T47D (cell line): ENCODE measurements at regions not wholly inside any gene's neighbourhood (a gene's known extent, or its start where the extent isn't known, plus 50 kb on each side); places are given as distances from the start of the nearest gene placed in this dataset.

Source experiments
- DNase-seq, 2 experiments: peaks; one replicate each; pipeline versions ENCODE4 v3.0.0 to v3.0.0-alpha.2; 2011 to 2012; ENCODE audit warnings: low read depth in 1 of 2, low spot score in 1 of 2
- JUND ChIP-seq: IDR thresholded peaks from 2 replicates; pipeline ENCODE4 v1.6.1; 2012; ENCODE audit warnings: low read depth
- in situ Hi-C: cut with HindIII; loops from 2 replicates; pipeline ENCODE4 v1.10.0; 2016; ENCODE audit warnings: low sequenced_read_pairs, low pct_unique_long_range_greater_than_20kb

DNA sequence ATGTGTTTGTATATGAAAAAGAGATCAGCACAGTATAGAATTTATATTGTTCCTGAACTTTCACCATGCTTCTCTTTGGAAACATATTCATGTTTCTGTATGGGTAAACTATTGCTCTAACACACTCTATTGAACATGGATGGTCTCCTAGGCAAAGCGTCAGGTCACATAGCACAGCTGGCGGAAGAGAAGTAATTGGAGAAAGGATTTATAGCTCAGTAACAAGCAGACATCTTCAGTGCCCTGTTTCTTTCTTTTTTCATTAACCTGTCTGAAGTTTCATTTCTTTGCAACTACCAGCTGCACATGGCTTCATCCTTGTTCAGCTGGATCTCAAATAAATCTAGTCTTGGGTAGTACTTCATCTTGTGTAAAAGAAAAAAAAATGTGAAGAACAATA lies 84.4 kb upstream of the TRPC6 start:
- in situ Hi-C loops: no loop called here

DNA sequence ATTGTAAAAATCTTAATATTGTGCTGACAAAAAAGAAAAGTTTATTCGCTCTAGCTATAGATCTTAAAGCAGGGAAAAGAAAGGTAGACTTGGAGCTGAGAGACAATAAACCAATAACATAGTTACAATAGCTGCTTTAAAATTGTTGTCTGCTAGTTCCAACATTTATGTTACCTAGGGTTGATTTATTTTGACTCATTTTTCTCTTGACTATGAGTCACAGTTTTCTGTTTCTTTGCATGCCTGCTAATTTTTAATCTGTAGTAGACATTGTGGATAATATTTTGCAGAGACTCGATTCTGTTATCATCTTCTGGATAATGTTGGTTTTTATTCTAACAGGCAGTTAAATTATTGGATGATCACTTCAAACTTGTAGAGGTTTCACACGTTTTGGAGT lies 83.1 kb upstream of the TRPC6 start:
- no peak for DNase-seq
- no peak for TF ChIP-seq JUND
- in situ Hi-C loops: no loop called here

More for the DNA sequence above, 84.4 kb upstream of the TRPC6 start:
- DNase-seq: no peak
- no peak for TF ChIP-seq JUND

DNA sequence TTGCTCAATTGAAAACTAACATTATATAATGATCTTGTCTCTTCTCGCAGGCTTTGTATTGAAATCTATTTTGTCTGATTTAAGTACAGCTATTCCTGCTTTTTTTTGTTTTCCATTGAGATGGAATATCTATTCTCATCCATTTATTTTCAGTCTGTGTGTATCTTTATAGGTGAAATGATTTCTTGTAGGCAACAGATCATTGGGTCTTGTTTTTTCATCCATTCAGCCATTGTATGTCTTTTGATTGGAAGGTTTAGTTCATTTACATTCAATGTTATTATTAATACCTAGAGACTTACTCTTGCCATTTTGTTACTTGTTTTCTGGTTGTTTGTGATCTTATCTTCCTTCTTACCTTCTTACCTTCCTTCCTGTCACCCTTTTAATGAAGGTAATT lies 77.8 kb upstream of the TRPC6 start:
- TF ChIP-seq JUND: no peak
- in situ Hi-C loops: no loop called here
- no peak for DNase-seq
